GM21723 (cell line): ENCODE measurements at regions not wholly inside any gene's neighbourhood (a gene's known extent, or its start where the extent isn't known, plus 50 kb on each side); places are given as distances from the start of the nearest gene placed in this dataset.
"Not testable (repeated sequence)": the region's sequence is repeated elsewhere in the genome, so short reads cannot be mapped to it uniquely, and the experiment has no call there.

Experiments used
- ATAC-seq: cut with Tn5 transposase; IDR thresholded peaks from one replicate; pipeline ENCODE4 v1.9.1; 2021; ENCODE audit warnings: mild to moderate bottlenecking, moderate library complexity; ENCODE audit not compliant: unreplicated experiment

GRCh38 chr9:31840702-31841101 is 543.7 kb upstream of the ACO1 start:
- ATAC-seq = no peak

GRCh38 chr9:31847963-31848362 is 536.5 kb upstream of the ACO1 start:
- ATAC-seq = no peak

GRCh38 chr9:31848505-31849285 is 535.7 kb upstream of the ACO1 start:
- ATAC-seq = no peak

GRCh38 chr9:31854187-31854586 is 530.3 kb upstream of the ACO1 start:
- ATAC-seq = no peak

- ATAC-seq = no peak
These were observed 515.6 kb upstream of the ACO1 start for GRCh38 chr9:31868830-31869229.

- ATAC-seq = no peak
These were observed 514.2 kb upstream of the ACO1 start for GRCh38 chr9:31870276-31870675.

GRCh38 chr9:31873722-31874121 is 510.7 kb upstream of the ACO1 start:
- ATAC-seq = no peak

GRCh38 chr9:31894008-31894407 is 490.4 kb upstream of the ACO1 start:
- ATAC-seq = no peak

- peak; percentile 89 for ATAC-seq
These were observed 476.1 kb upstream of the ACO1 start for GRCh38 chr9:31908158-31908890.

GRCh38 chr9:31908891-31909480 is 475.5 kb upstream of the ACO1 start:
- peak; percentile 43 for ATAC-seq

GRCh38 chr9:31912636-31913035 is 471.8 kb upstream of the ACO1 start:
- ATAC-seq = no peak

GRCh38 chr9:31916591-31917241 is 467.7 kb upstream of the ACO1 start:
- ATAC-seq = no peak

GRCh38 chr9:31937737-31938136 is 446.7 kb upstream of the ACO1 start:
- not testable (repeated sequence) for ATAC-seq

- ATAC-seq = no peak
These were observed 433.7 kb upstream of the ACO1 start for GRCh38 chr9:31950756-31951155.

GRCh38 chr9:31958572-31958971 is 425.9 kb upstream of the ACO1 start:
- ATAC-seq = no peak

GRCh38 chr9:31969552-31969951 is 414.9 kb upstream of the ACO1 start:
- no peak for ATAC-seq

GRCh38 chr9:31983895-31984294 is 400.5 kb upstream of the ACO1 start:
- ATAC-seq = no peak

- no peak for ATAC-seq
These were observed 388.1 kb upstream of the ACO1 start for GRCh38 chr9:31996331-31996730.

GRCh38 chr9:32004431-32005076 is 379.9 kb upstream of the ACO1 start:
- no peak for ATAC-seq

- no peak for ATAC-seq
These were observed 374.1 kb upstream of the ACO1 start for GRCh38 chr9:32010322-32010721.

GRCh38 chr9:32011049-32011448 is 373.4 kb upstream of the ACO1 start:
- no peak for ATAC-seq
